IMR-90 (cell line): ENCODE measurements at regions not wholly inside any gene's neighbourhood (a gene's known extent, or its start where the extent isn't known, plus 50 kb on each side); places are given as distances from the start of the nearest gene placed in this dataset.

ENCODE experiments used
- ATAC-seq: fragments of 200-7000 bp; cut with Tn5 transposase; 2 replicates; pipeline ENCODE4 v1.9.1; 2020; ENCODE audit warnings: low read depth, mild to moderate bottlenecking, moderate library complexity
- BruUV-seq: library from RNA; stranded (reverse); fragments of 400-500 nt; replicated peaks from 2 replicates; lab custom pipeline; 2021; lab: Mats Ljungman, UMichigan
- CTCF ChIA-PET: fragments of 300-600 bp; formaldehyde crosslinking; extraction: SDS; loops from one replicate; lab custom pipeline; 2021; ENCODE audit warnings: antibody characterized with exemption; lab: Yijun Ruan, JAX
- POLR2A ChIA-PET: fragments of 300-600 bp; sonication (Branson Sonifier 250); formaldehyde crosslinking; loops from one replicate; lab custom pipeline; 2022; ENCODE audit warnings: antibody characterized with exemption; ENCODE audit not compliant: unreplicated experiment; lab: Charles Lee
- DNase-seq: peaks from one replicate; pipeline ENCODE4 v3.0.0; 2013
- H2AFZ ChIP-seq: replicated peaks from 2 replicates; pipeline ENCODE3; 2013; ENCODE audit warnings: low read length, mild to moderate bottlenecking; ENCODE audit not compliant: poor library complexity
- H2AK5ac ChIP-seq: 2 replicates; pipeline ENCODE4 v1.6.1; 2013; ENCODE audit warnings: low read depth, low read length, inconsistent platforms
- H2AK9ac ChIP-seq: replicated peaks from 2 replicates; pipeline ENCODE3; 2013; ENCODE audit warnings: mild to moderate bottlenecking, low read depth, low read length, moderate library complexity; ENCODE audit not compliant: poor library complexity
- H2BK120ac ChIP-seq: 2 replicates; pipeline ENCODE4 v1.6.1; 2013; ENCODE audit warnings: low read depth, low read length, inconsistent platforms
- H2BK15ac ChIP-seq: 3 replicates; pipeline ENCODE4 v1.6.1; 2013; ENCODE audit warnings: low read depth, low read length, inconsistent platforms
- H2BK20ac ChIP-seq: 2 replicates; pipeline ENCODE4 v1.6.1; 2013; ENCODE audit warnings: low read depth, mild to moderate bottlenecking, inconsistent platforms, low read length, moderate library complexity
- H2BK5ac ChIP-seq: 2 replicates; pipeline ENCODE4 v1.6.1; 2013; ENCODE audit warnings: mild to moderate bottlenecking, low read depth, low read length, inconsistent platforms; ENCODE audit not compliant: poor library complexity, severe bottlenecking
- H3K14ac ChIP-seq: replicated peaks from 2 replicates; pipeline ENCODE4 v1.6.1; 2013; ENCODE audit warnings: low read depth, low read length, inconsistent platforms
- H3K18ac ChIP-seq: 2 replicates; pipeline ENCODE4 v1.6.1; 2013; ENCODE audit warnings: low read depth, low read length, control low read depth
- H3K23ac ChIP-seq: 2 replicates; pipeline ENCODE4 v1.6.1; 2013; ENCODE audit warnings: low read depth, low read length, inconsistent platforms
- H3K27ac ChIP-seq: 2 replicates; pipeline ENCODE4 v1.5.1; 2013; ENCODE audit warnings: mild to moderate bottlenecking, control low read depth, low read length; ENCODE audit not compliant: insufficient read depth
- H3K27me3 ChIP-seq: 2 replicates; pipeline ENCODE4 v1.6.1; 2013; ENCODE audit warnings: low read length; ENCODE audit not compliant: control insufficient read depth, insufficient read depth
- H3K36me3 ChIP-seq: 2 replicates; pipeline ENCODE4 v1.6.1; 2013; ENCODE audit warnings: low read length, mixed read lengths; ENCODE audit not compliant: control insufficient read depth, insufficient read depth
- H3K4ac ChIP-seq: 2 replicates; pipeline ENCODE4 v1.6.1; 2013; ENCODE audit warnings: low read depth, low read length, inconsistent platforms
- H3K4me1 ChIP-seq: 2 replicates; pipeline ENCODE4 v1.6.1; 2013; ENCODE audit warnings: low read length, mixed read lengths; ENCODE audit not compliant: control insufficient read depth, insufficient read depth
- H3K4me2 ChIP-seq: 2 replicates; pipeline ENCODE4 v1.6.1; 2013; ENCODE audit warnings: low read depth, mild to moderate bottlenecking, control low read depth, low read length, moderate library complexity
- H3K4me3 ChIP-seq: 2 replicates; pipeline ENCODE4 v1.5.1; 2013; ENCODE audit warnings: low read depth, mild to moderate bottlenecking, control low read depth, low read length, moderate library complexity; ENCODE audit not compliant: insufficient read depth
- H3K56ac ChIP-seq: 2 replicates; pipeline ENCODE4 v1.6.1; 2013; ENCODE audit warnings: low read length, inconsistent platforms; ENCODE audit not compliant: insufficient read depth; ENCODE audit errors: extremely low read depth
- H3K79me1 ChIP-seq, 2 experiments: 2 replicates each; pipeline ENCODE4 v1.6.1; 2013; ENCODE audit warnings: low read length in 2 of 2, inconsistent platforms in 1 of 2, low read depth in 1 of 2
- H3K9ac ChIP-seq: 2 replicates; pipeline ENCODE4 v1.6.1; 2013; ENCODE audit warnings: low read depth, low read length, control low read depth
- H3K9me1 ChIP-seq: 2 replicates; pipeline ENCODE4 v1.6.1; 2013; ENCODE audit warnings: low read length, inconsistent platforms; ENCODE audit not compliant: insufficient read depth
- H3K9me3 ChIP-seq: 2 replicates; pipeline ENCODE4 v1.6.1; 2013; ENCODE audit warnings: low read length; ENCODE audit not compliant: control insufficient read depth, insufficient read depth
- H4K20me1 ChIP-seq: 2 replicates; pipeline ENCODE4 v1.6.1; 2013; ENCODE audit warnings: low read length, inconsistent platforms; ENCODE audit not compliant: insufficient read depth
- H4K5ac ChIP-seq: 2 replicates; pipeline ENCODE4 v1.6.1; 2013; ENCODE audit warnings: mild to moderate bottlenecking, low read depth, low read length, control low read depth
- H4K8ac ChIP-seq, 2 experiments: 2 replicates each; pipeline ENCODE4 v1.6.1; 2013; ENCODE audit warnings: low read depth in 2 of 2, low read length in 2 of 2, control low read depth in 1 of 2, inconsistent platforms in 1 of 2
- H4K91ac ChIP-seq: 2 replicates; pipeline ENCODE4 v1.6.1; 2013; ENCODE audit warnings: low read depth, low read length, inconsistent platforms; ENCODE audit not compliant: insufficient read depth
- CEBPB ChIP-seq: IDR thresholded peaks from 2 replicates; pipeline ENCODE4 v1.6.1; 2012; ENCODE audit warnings: low read depth, low read length, improper control_type of control experiment
- FOS ChIP-seq: fragments of 150-350 bp; IDR thresholded peaks from 2 replicates; pipeline ENCODE4 v1.6.1; 2016; ENCODE audit warnings: low read depth, low read length
- WGBS, 2 experiments: methylation state at CpG; one replicate each; pipeline versions ENCODE4 v1.1.5 to v1.1.7; 2013; ENCODE audit warnings: missing lambda C conversion rate in 2 of 2; ENCODE audit not compliant: insufficient read length in 1 of 2; ENCODE audit errors: extremely low coverage in 2 of 2; 5-methylcytosine and 5-hydroxymethylcytosine counted together
- dilution Hi-C: fragments of 300-500 bp; cut with HindIII; formaldehyde crosslinking; loops from one replicate; pipeline ENCODE4 v1.14.3; 2018; ENCODE audit warnings: low sequenced_read_pairs; ENCODE audit not compliant: unreplicated experiment
- in situ Hi-C: fragments of 300-500 bp; cut with MboI; formaldehyde crosslinking; loops from 3 replicates; pipeline ENCODE4 v1.14.3; 2019; ENCODE audit warnings: low sequenced_read_pairs, inconsistent platforms, mixed read lengths
- intact Hi-C: fragments of 100-400 bp; cut with micrococcal nuclease; formaldehyde crosslinking; loops from 2 replicates; pipeline ENCODE4 v1.10.0; 2022

DNA sequence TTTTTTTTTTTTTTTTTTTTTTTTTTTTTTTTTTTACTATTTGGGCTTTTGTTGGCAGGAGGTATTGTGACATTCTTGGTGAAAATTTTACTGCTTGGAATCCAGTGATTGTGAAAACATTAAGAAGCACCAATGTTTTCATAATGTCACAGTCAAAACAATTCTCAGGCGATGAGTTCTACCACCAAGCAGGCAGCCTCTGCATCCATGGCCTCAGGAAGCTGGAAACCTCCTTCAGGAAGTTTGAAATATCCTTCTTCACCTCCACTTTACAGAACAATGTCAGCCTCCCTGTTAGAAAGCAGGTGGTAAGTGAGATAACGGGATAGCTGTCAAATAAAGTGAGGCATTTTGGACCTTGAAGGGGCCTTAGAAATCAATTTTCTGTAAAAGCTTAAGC lies 98.3 kb downstream of the MEX3B start:
- H3K4me3 ChIP-seq: no peak overlapping the region
- ChIA-PET CTCF (no interaction called here), POLR2A (no interaction called here)
- no peaks in the 10 kb centered on the region for H3K27me3 ChIP-seq
- peaks cover 9% of the 10 kb centered on the region for H3K4me1 ChIP-seq
- peak overlapping the region; percentile 38 for H3K18ac ChIP-seq
- 0 out of 3 replicates have a peak overlapping the region, but pooled peaks have one; percentile 25 for H2BK15ac ChIP-seq
- H2AFZ ChIP-seq: peak overlapping the region; percentile 50
- H2BK20ac ChIP-seq: peak overlapping the region; percentile 88
- H4K91ac ChIP-seq: peak overlapping the region; percentile 64
- intact Hi-C loops (no loop called here), dilution Hi-C loops (no loop called here), in situ Hi-C loops (no loop called here)
- peaks cover 15% of the 10 kb centered on the region for H3K9me1 ChIP-seq
- H2AK5ac ChIP-seq: peak overlapping the region; percentile 74; the same call in 1 of the 2 replicates
- H4K5ac ChIP-seq: peak overlapping the region; percentile 44
- H4K20me1 ChIP-seq: no peaks in the 10 kb centered on the region
- no peaks in the 10 kb centered on the region for H3K9me3 ChIP-seq
- WGBS, 2 experiments: no CpG with 5 or more reads among the region's 2 CpGs
- peak overlapping the region; percentile 48 for H3K4ac ChIP-seq
- peak overlapping the region; percentile 55 for H2AK9ac ChIP-seq
- peak; percentile 56 for ATAC-seq
- H3K79me1 ChIP-seq: no peaks in the 10 kb centered on the region; a peak in 1 of 4 replicates
- peak overlapping the region in 1 of 2 experiments; percentile 90; a peak in 2 of 4 replicates for H4K8ac ChIP-seq
- peak overlapping the region; percentile 84 for H2BK120ac ChIP-seq
- H2BK5ac ChIP-seq: peak overlapping the region; percentile 71
- no TSS peak for BruUV-seq
- H3K14ac ChIP-seq: peak overlapping the region; percentile 38
- H3K27ac ChIP-seq: peak overlapping the region; percentile 1; the same call in 1 of the 2 replicates
- H3K4me2 ChIP-seq: 0 out of 2 replicates have a peak overlapping the region, but pooled peaks have one; percentile 0
- no peak overlapping the region for H3K9ac ChIP-seq
- H3K36me3 ChIP-seq: no peaks in the 10 kb centered on the region
- 0 out of 2 replicates have a peak overlapping the region, but pooled peaks have one; percentile 13 for H3K23ac ChIP-seq
- no peak overlapping the region; the same call in 1 of the 2 replicates for H3K56ac ChIP-seq
- TF ChIP-seq CEBPB (peak; percentile 85), FOS (no peak)
- peak; percentile 74 for DNase-seq
